ENCODE measurements at regions not wholly inside any gene's neighbourhood (a gene's known extent, or its start where the extent isn't known, plus 50 kb on each side); places are given as distances from the start of the nearest gene placed in this dataset.
A peak's percentile ranks its signal among the peaks of the same experiment; 100 is the strongest.

DNA sequence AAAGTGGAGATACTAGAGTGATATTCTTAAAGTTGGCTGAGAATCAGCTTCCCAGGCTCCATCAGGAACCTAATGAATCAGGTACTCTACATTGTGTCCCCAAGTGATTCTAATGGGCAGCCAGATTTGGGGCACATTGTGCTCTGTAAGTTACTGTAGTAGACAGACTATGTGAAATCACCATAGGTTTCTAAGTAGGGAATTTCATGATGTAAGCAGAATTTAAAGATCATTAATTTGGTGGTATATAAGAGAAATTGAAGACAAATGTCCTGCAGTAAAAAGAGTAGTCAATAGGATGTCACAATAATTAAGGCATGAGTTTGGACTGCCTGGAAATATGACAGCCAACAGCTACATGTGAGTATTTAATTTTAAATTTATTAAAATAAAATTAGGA lies 602.4 kb upstream of the ACVR2A start:
- no peak for DNase-seq

DNA sequence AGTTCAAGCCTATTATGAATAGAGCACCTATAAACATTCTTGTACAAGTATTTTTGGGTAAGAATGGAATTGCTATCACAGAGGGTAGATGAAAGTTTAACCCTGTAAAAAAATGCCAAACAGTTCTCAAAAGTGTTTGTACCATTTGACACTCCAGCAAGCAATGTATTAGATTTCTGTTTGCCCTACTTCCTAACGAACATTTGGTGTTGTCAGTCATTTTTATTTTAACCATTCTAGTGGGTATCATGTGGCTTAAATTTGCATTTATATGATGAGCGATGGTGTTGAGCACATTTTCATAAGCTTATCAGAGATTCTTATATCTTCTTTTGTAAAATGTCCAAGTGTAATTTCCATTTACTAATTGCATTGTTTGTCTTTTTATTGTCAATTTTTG lies 608.2 kb upstream of the ACVR2A start:
- DNase-seq: no peak

DNA sequence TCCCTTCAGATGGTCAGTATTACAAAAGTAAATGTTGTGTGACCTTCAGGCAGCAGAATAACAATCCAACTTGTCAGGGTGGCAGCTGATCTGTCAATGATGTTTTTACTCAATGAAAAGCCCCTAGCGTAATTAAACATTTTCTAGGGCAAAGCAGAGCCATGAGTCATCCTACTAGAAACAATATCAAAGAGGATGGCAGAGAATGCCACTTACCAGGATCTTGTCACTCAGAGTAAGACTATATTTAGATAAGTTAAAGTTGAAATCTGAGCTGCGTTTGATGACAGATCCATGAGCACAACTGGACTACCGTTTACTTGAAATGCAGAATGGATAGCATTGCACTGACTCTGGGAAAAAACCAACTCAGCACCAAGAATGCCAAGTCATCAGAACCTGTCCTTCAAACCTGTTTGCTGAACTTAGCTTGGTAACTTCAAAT lies 612.6 kb upstream of the ACVR2A start:
- DNase-seq: no peak

DNA sequence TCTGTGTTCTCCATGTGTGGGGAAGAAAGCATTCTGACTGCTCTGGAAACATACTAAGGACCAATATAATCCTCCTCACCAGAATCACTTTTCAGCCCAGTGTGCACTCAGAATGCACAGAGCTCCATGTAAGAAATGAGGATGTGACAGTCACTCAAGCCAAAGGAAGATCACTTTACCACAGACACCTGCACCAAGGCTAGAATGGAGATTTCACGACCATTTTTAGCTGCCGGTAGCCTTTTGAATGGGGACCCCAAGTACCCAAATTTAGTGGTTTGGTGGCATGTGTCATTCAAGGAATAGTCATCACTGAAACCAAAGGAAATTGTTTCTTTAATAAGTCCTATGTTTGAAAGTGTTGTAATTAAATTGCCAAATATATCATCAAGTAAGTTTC lies 613.2 kb upstream of the ACVR2A start:
- DNase-seq: no peak

DNA sequence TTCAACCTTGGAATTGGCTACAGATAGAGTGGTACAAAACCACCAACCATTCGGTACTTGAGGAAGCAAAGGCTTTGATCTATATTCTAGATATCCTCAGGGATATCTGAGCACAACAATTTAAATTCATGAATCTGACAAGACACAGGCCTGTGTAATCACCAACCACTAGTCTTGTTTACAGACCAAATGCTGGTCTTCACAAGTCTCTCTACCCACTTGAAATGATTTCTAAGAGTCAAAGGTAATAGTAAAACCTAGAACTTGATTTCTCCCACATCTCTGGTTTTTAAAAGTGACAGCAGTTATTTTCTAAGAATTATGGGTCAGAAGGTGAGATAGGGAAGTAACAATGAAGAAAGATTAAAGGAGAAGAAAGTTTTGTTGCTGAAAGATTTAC lies 613.7 kb upstream of the ACVR2A start:
- DNase-seq: no peak

DNA sequence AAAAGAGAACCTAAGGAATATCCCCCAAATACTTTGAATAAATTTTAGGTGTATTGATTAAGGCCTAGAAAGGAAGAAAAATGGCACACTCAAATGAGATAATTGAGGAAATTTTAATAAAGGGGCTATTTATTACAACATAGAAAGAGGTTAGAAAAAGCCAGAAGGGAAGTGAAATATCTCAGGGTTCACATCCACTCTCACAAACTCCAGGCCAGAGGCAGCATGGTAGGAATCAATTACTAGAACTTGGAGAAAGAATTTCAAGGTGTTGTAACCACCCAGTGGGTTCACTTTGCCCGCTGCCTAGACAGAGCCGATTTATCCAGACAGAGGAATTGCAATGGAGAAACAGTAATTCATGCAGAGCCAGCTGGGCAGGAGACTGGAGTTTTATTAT lies 617.5 kb upstream of the ACVR2A start:
- DNase-seq: no peak

GRCh38 chr2:147224070-147224469 lies 620.8 kb upstream of the ACVR2A start:
- DNase-seq: no peak

DNA sequence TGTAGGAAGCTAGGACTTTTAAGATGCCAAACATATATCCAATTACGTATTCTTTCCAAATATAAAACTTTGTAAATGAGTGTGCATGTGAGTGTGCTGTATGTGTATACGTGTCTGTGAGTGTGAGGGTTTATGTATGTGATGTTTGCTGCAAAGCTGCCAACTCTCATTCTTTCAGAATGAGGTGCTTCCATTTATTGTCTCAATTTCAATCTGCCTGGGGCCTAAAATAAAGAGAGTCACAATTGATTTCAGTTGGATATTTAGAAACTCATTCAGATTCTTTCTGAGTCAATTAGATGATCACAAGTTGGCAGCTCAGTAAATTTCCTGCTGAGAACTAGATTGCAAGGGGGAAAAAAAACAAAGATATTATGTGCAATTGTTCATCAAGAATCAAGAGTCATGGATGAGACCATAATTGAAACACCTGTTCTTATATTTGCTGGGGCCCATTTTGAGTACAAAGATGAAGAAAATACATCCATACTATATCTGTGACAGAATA lies 621.2 kb upstream of the ACVR2A start:
- DNase-seq: no peak

DNA sequence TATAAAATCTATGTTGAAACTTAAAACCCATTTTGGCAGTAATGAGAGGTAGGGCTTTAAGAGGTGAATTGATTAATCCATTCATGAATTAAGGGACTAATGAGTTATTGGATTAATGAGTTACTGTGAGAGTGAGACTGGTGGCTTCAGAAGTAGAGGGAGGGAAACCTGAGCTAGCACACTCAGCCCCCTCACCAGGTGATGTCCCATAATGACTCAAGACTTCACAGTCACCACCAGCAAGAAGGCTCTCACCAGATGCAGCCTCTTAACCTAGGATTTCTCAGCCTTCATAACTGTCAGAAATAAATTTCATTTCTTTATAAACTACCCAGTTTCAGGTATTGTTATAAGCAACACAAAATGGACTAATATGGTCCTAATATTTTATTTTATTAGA lies 621.7 kb upstream of the ACVR2A start:
- no peak for DNase-seq

DNA sequence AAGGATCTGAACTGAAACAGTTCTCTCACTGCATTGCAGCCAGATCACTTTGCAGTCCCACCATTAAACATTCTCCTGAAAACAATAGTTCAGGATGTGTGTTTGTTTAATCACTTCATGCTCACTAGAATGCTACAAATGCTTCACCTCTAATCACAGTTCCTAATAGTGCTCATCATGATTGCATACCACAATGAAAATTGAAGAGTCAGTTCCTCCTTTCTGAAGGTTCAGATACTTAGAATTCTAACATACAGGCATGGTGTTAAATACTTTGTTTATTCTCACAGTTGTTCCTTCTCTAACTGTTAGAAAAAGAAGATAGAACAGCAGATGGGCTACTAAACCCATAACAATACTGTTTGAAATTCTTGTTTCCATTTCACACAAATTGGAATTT lies 622.3 kb upstream of the ACVR2A start:
- no peak for DNase-seq

DNA sequence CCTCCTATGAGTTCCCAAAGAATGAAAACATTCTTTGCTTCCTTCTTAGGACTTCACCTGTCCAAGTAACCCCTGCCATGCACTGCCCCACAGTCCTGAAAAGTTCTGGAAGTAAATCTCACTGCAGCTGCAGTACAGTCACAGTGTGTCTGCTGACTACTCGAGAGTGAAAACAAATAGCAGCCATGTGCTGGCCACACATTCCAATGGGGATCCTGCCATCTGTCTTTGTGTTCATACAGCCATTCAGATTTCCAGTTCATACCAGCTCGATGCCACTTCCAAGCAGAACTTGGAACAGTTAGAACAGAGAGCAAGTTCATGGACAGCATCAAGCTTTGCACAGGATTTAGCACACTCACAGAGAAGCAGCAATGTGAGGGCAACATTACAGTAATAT lies 629.9 kb upstream of the ACVR2A start:
- no peak for DNase-seq

DNA sequence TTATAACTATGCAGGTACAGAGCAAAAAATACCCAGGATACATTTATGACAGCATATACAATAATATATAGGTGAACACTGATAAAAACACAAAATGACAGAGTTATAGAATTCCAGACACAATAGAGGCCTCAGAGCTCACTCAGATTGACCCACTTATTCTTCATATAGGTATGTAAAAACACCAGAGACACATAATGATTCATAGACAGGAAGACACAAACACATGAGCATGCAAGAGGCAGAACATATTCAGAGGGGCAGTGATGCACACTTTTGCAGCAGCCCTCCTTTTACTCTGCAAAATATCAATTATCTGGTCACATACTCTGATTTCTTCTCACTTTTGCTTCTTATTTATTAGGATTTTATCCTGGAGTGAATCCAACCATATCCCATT lies 633.3 kb upstream of the ACVR2A start:
- no peak for DNase-seq

- DNase-seq: no peak
Measured at GRCh38 chr2:147204102-147204501, 640.7 kb upstream of the ACVR2A start.

DNA sequence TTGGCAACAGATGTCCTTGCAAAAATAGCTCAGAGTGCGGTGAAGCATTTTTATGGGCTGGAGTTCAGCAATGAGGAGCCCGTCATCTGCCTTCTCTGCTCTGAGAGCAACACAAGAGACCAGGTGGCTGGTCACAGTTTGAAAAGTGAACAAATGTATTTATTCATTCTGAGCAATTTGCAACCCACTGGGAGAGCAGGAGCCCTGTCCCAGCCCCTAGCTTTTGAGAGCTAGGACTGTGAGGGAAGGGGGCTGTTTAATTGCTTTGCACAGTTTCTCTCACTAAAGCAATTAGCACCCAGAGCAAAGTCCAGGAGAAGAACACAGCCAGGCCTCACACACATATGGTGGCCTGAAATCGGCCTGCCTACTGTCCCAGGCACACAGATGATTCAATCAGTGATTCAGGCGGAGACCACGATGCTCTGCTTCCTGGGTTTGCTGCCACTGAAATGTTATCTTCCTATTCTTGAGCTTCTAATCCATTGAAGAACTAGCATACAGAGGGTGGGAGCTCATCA lies 646.1 kb upstream of the ACVR2A start:
- DNase-seq: no peak

DNA sequence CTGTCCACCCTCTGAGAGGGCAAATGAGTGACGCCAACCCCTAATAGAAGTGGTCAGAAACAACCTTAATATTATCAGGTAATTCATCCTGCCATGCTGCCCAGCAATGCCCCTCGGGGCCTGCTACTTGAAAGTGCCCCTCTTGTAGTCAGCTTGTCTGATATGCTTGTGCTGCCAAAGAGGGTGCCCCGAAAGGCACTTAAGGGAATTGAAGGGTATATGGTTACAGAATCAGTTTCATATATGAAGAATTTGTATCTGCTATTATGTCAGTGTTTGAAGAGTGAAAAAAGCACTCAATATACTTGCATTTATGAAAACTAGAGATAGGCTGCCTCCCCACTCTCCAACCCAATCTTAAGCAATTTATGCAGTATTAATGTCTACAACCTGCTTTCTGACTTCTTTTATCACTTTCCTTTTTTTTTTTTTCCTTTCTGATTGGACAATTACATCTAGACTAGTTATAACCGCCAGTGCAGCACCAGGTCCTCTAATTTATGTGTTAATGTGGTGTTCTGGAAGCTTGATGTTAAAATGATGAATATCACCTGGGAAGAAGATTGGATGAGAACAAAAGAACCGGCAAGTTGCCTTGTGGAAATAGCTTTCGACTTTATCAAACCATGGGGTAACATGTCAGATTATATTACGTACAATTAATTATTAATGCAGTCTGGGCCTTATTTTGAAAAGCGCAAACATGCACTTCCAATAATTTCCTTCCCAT lies 646.9 kb upstream of the ACVR2A start:
- no peak for DNase-seq

DNA sequence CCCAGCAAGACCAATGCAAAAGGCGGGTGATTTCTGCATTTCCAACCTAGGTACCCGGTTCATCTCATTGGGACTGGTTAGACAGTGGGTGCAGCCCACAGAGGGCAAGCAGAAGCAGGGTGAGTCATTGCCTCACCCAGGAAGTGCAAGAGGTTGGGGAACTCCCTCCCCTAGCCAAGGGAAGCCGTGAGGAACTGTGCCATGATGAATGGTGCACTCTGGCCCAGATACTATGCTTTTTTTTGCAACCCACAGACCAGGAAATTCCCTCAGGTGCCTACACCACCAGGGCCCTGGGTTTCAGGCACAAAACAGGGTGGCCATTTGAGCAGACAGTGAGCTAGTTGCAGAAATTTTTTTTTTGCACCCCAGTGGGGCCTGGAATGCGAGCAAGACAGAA lies 662.6 kb upstream of the ACVR2A start:
- DNase-seq: peak; percentile 23

GRCh38 chr2:147181351-147182029 lies 663.3 kb upstream of the ACVR2A start:
- no peak for DNase-seq

DNA sequence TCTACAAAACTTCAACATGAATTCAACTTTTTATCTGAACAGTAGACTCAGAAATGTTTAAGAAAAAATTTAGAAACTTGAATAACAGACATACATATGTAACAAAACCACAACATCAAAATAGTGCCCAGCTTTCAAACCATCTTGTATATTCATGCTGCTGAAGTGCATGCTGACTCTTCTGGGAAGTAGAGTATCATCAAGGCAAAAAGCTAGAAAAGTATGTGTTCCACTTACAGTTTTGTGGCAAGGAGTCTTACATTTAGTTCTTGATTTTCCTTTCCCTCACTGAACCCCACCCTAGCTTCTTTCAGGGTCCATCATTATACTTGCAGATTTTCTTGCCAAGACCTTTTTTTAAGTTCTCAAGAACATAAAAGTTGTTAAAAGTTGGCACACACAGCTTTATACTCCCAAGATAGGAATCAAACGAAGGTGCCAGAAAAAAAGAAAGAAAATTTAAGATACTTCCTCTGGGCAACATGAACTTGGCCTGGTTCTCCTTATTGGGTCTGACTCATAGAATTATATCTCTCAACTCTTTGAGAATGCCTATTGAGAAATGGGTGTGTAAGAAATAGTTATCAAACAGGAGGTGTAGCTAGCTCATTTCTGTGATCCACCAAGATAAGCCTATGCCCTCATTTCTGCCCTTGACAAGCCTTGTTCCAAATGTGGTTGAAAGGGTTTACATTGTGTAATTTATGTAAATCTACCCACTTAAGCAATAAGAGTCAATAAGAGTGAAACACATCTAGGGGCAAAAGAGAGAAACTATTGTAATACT lies 667.6 kb upstream of the ACVR2A start:
- DNase-seq: no peak

GRCh38 chr2:147174824-147175254 lies 670.0 kb upstream of the ACVR2A start:
- no peak for DNase-seq

DNA sequence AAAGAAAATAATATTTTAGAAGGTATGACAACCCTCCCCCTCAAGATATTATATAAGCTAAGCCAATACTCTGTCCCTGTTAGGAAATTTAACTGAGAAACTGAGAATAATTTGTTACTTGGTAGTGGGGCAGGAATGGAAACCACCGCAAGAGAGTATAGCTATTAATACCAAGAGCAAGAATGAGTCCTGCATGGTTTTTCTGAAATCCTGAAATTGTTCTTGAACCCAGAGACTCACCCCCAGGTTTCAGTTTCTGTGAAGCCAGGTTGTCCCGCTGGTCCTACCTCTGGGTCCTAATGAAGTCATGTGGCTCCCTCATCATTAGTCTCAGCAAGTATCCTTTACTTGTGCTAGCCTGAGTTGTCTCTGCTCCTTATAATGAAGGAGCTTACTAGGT lies 671.0 kb upstream of the ACVR2A start:
- DNase-seq: no peak

- DNase-seq: no peak
Measured at GRCh38 chr2:147173189-147173581, 671.6 kb upstream of the ACVR2A start.

GRCh38 chr2:147172493-147173188 lies 672.2 kb upstream of the ACVR2A start:
- no peak for DNase-seq

DNA sequence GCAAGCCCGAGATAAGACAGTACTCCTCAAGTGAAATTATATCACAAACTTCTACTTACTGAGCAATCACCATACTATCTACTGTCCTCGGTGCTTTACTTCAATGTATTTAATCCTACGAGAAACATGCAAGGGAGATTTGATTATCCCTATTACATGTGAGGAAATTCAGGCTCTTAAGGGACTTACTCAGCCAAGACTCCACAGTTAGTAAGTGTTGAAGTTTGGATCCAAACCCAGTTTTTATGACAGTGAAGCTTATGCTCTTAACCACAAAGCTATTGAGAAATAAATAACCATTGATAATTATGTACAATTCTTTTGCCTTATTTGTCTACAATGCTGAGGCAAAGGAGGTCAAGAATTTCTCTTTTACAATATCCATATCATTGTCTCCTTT lies 672.9 kb upstream of the ACVR2A start:
- DNase-seq: no peak

Measured in activated T-cell treated with anti-CD3 and anti-CD28 coated beads, Interleukin-2, amount 50 U/mL, for 1 hour (primary cell).